ENCODE measurements at regions not wholly inside any gene's neighbourhood (a gene's known extent, or its start where the extent isn't known, plus 50 kb on each side); places are given as distances from the start of the nearest gene placed in this dataset.

- Histone ChIP-seq H3K79me2 (ENCODE audit: control insufficient read depth, insufficient read depth, low read length) (no peaks in the 10 kb centered on the region), H3K9ac (ENCODE audit: low read length) (no peak overlapping the region), H3K4me2 (replicated peaks; ENCODE audit: low read depth, low read length, poor library complexity, severe bottlenecking) (no peak overlapping the region), H3K36me3 (replicated peaks in 1 of 2; ENCODE audit: control extremely low read depth in 1 of 2, control insufficient read depth in 1 of 2, extremely low read depth in 1 of 2, insufficient read depth in 2 of 2, low read length in 1 of 2) (no peaks in the 10 kb centered on the region), H2AFZ (ENCODE audit: insufficient read depth, low read depth, low read length, poor library complexity, severe bottlenecking) (no peak overlapping the region), H4K20me1 (ENCODE audit: control insufficient read depth, insufficient read depth, low read length, poor library complexity, severe bottlenecking) (no peaks in the 10 kb centered on the region), H3K27me3 (replicated peaks in 1 of 4; ENCODE audit: control extremely low read depth in 1 of 4, control insufficient read depth in 3 of 4, insufficient read depth in 4 of 4, low read length in 3 of 4) (no peaks in the 10 kb centered on the region), H3K27ac (ENCODE audit: low read length in 2 of 2) (no peak overlapping the region), H3K4me3 (ENCODE audit: control extremely low read depth in 1 of 5, extremely low read depth in 1 of 5, insufficient read depth in 1 of 5, low read depth in 2 of 5, low read length in 4 of 5) (no peak overlapping the region), H3K4me1 (ENCODE audit: control insufficient read depth in 2 of 2, insufficient read depth in 2 of 2, low read length in 2 of 2) (no peaks in the 10 kb centered on the region), H3K9me3 (ENCODE audit: control extremely low read depth in 1 of 3, control insufficient read depth in 2 of 3, insufficient read depth in 1 of 3, low read length in 2 of 3) (peaks cover 0 to 5% (median 2%) of the 10 kb centered on the region in 3 donors)
- ATAC-seq (ENCODE audit: low read depth) (no peak), DNase-seq (no peak)
- Mint-ChIP-seq H3K4me3 (no peak overlapping the region), H3K4me1 (no peaks in the 10 kb centered on the region), H3K9me3 (ENCODE audit: insufficient read depth) (peaks cover 12% of the 10 kb centered on the region), H3K27me3 (peaks cover 16% of the 10 kb centered on the region), H3K27ac (no peak overlapping the region)
- ChIA-PET CTCF (no interaction called here), POLR2A (no interaction called here)
- no peak for TF ChIP-seq EZH2 (IDR thresholded peaks at IDR 0.05; ENCODE audit: borderline replicate concordance, insufficient read depth, low read depth, low read length, poor library complexity, severe bottlenecking)
- TF ChIP-seq CTCF (IDR thresholded peaks at IDR 0.05), result no peak
- WGBS (ENCODE audit: insufficient coverage), result no CpG with 5 or more reads among the region's 1 CpG
- intact Hi-C loops (cut with micrococcal nuclease), result no loop called here
Observed at GRCh38 chr11:128089962-128090361, 497.4 kb downstream of the ETS1 start.

- no peak overlapping the region for H3K4me3 Mint-ChIP-seq
- POLR2A ChIA-PET, result no interaction called here
- ATAC-seq (ENCODE audit: low read depth), result no peak
Observed at GRCh38 chr11:128086794-128087193, 500.6 kb downstream of the ETS1 start.

More at GRCh38 chr11:128086794-128087193, 500.6 kb downstream of the ETS1 start:
- no peak overlapping the region for H2AFZ ChIP-seq (ENCODE audit: insufficient read depth, low read depth, low read length, poor library complexity, severe bottlenecking)
- WGBS (ENCODE audit: insufficient coverage), result no CpG with 5 or more reads among the region's 2 CpGs
- H3K4me1 ChIP-seq (ENCODE audit: control insufficient read depth in 2 of 2, insufficient read depth in 2 of 2, low read length in 2 of 2), result no peaks in the 10 kb centered on the region
- no peak overlapping the region for H3K4me3 ChIP-seq (ENCODE audit: control extremely low read depth in 1 of 5, extremely low read depth in 1 of 5, insufficient read depth in 1 of 5, low read depth in 2 of 5, low read length in 4 of 5)
- no peak overlapping the region for H3K27ac ChIP-seq (ENCODE audit: low read length in 2 of 2)
- TF ChIP-seq EZH2 (IDR thresholded peaks at IDR 0.05; ENCODE audit: borderline replicate concordance, insufficient read depth, low read depth, low read length, poor library complexity, severe bottlenecking) (no peak), CTCF (IDR thresholded peaks at IDR 0.05) (no peak)
- Mint-ChIP-seq H3K27ac (no peak overlapping the region), H3K4me1 (no peaks in the 10 kb centered on the region), H3K27me3 (peaks cover 16% of the 10 kb centered on the region), H3K9me3 (ENCODE audit: insufficient read depth) (peaks cover 15% of the 10 kb centered on the region)
- no peak for DNase-seq
- intact Hi-C loops (cut with micrococcal nuclease), result no loop called here
- H3K4me2 ChIP-seq (replicated peaks; ENCODE audit: low read depth, low read length, poor library complexity, severe bottlenecking), result no peak overlapping the region
- H3K79me2 ChIP-seq (ENCODE audit: control insufficient read depth, insufficient read depth, low read length), result no peaks in the 10 kb centered on the region
- CTCF ChIA-PET, result interaction anchor here (0.5 kb wide), 1 partner anchor 437 kb away, joined by 3 read pairs; no protein-coding TSS in a partner anchor
- H3K27me3 ChIP-seq (replicated peaks in 1 of 4; ENCODE audit: control extremely low read depth in 1 of 4, control insufficient read depth in 3 of 4, insufficient read depth in 4 of 4, low read length in 3 of 4), result peaks cover 0 to 3% (median 0%) of the 10 kb centered on the region in 4 experiments
- no peaks in the 10 kb centered on the region for H4K20me1 ChIP-seq (ENCODE audit: control insufficient read depth, insufficient read depth, low read length, poor library complexity, severe bottlenecking)
- H3K9me3 ChIP-seq (ENCODE audit: control extremely low read depth in 1 of 3, control insufficient read depth in 2 of 3, insufficient read depth in 1 of 3, low read length in 2 of 3), result peaks cover 0 to 5% (median 2%) of the 10 kb centered on the region in 3 donors
- H3K36me3 ChIP-seq (replicated peaks in 1 of 2; ENCODE audit: control extremely low read depth in 1 of 2, control insufficient read depth in 1 of 2, extremely low read depth in 1 of 2, insufficient read depth in 2 of 2, low read length in 1 of 2), result no peaks in the 10 kb centered on the region
- no peak overlapping the region for H3K9ac ChIP-seq (ENCODE audit: low read length)

Data from B cell (primary cell).